ENCODE measurements at regions not wholly inside any gene's neighbourhood (a gene's known extent, or its start where the extent isn't known, plus 50 kb on each side); places are given as distances from the start of the nearest gene placed in this dataset.

- in situ Hi-C loops (cut with MboI; ENCODE audit: low pct_unique_long_range_greater_than_20kb, low sequenced_read_pairs, unreplicated experiment): no loop called here
- TF ChIP-seq CTCF (IDR thresholded peaks at IDR 0.05; ENCODE audit: extremely low read depth, insufficient read depth, missing control alignments): peak; percentile 58
- DNase-seq (ENCODE audit: low spot score): peak; percentile 12
These were observed 552.8 kb upstream of the CITED2 start for GRCh38 chr6:139927236-139927635.

GRCh38 chr6:139926711-139927110 is 552.3 kb upstream of the CITED2 start:
- TF ChIP-seq CTCF (IDR thresholded peaks at IDR 0.05; ENCODE audit: extremely low read depth, insufficient read depth, missing control alignments): no peak
- in situ Hi-C loops (cut with MboI; ENCODE audit: low pct_unique_long_range_greater_than_20kb, low sequenced_read_pairs, unreplicated experiment): no loop called here
- DNase-seq (ENCODE audit: low spot score): no peak

GRCh38 chr6:139925894-139926641 is 551.6 kb upstream of the CITED2 start:
- DNase-seq (ENCODE audit: low spot score): no peak
- no peak for TF ChIP-seq CTCF (IDR thresholded peaks at IDR 0.05; ENCODE audit: extremely low read depth, insufficient read depth, missing control alignments)
- in situ Hi-C loops (cut with MboI; ENCODE audit: low pct_unique_long_range_greater_than_20kb, low sequenced_read_pairs, unreplicated experiment): no loop called here

GRCh38 chr6:139923964-139924475 is 549.6 kb upstream of the CITED2 start:
- TF ChIP-seq CTCF (IDR thresholded peaks at IDR 0.05; ENCODE audit: extremely low read depth, insufficient read depth, missing control alignments): no peak
- no peak for DNase-seq (ENCODE audit: low spot score)
- in situ Hi-C loops (cut with MboI; ENCODE audit: low pct_unique_long_range_greater_than_20kb, low sequenced_read_pairs, unreplicated experiment): no loop called here

- no peak for TF ChIP-seq CTCF (IDR thresholded peaks at IDR 0.05; ENCODE audit: extremely low read depth, insufficient read depth, missing control alignments)
- no peak for DNase-seq (ENCODE audit: low spot score)
- in situ Hi-C loops (cut with MboI; ENCODE audit: low pct_unique_long_range_greater_than_20kb, low sequenced_read_pairs, unreplicated experiment): no loop called here
These were observed 547.8 kb upstream of the CITED2 start for GRCh38 chr6:139922236-139922635.

- no peak for TF ChIP-seq CTCF (IDR thresholded peaks at IDR 0.05; ENCODE audit: extremely low read depth, insufficient read depth, missing control alignments)
- no peak for DNase-seq (ENCODE audit: low spot score)
- in situ Hi-C loops (cut with MboI; ENCODE audit: low pct_unique_long_range_greater_than_20kb, low sequenced_read_pairs, unreplicated experiment): no loop called here
These were observed 546.3 kb upstream of the CITED2 start for GRCh38 chr6:139920776-139921100.
